GM19395 (cell line): ENCODE measurements at regions not wholly inside any gene's neighbourhood (a gene's known extent, or its start where the extent isn't known, plus 50 kb on each side); places are given as distances from the start of the nearest gene placed in this dataset.

Source experiments
- ATAC-seq: cut with Tn5 transposase; IDR thresholded peaks from one replicate; pipeline ENCODE4 v1.9.1; 2021; ENCODE audit warnings: mild to moderate bottlenecking, moderate library complexity; ENCODE audit not compliant: unreplicated experiment

GRCh38 chr20:22333885-22334545 is 250.4 kb downstream of the FOXA2 start:
- ATAC-seq: peak; percentile 86

GRCh38 chr20:22324505-22324904 is 259.9 kb downstream of the FOXA2 start:
- no peak for ATAC-seq

DNA sequence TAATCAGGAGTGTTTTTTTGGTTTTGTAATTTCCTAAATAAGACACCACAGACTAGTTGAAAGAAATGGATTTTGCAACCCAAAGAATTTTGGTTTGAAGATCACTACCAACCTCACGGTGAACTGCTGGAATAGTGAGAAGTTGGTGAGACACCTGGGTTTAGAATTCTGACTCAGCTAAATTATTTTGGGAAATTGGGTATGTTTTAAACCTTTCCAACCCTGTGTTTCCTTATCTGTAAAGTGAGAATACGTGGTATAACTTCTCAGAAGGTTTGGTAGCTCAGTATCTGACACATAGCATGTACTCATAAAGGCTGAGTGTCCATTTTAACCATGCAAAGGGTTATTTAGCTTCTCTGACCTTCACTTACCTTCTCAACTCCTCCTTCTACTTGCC is 261.9 kb downstream of the FOXA2 start:
- no peak for ATAC-seq

DNA sequence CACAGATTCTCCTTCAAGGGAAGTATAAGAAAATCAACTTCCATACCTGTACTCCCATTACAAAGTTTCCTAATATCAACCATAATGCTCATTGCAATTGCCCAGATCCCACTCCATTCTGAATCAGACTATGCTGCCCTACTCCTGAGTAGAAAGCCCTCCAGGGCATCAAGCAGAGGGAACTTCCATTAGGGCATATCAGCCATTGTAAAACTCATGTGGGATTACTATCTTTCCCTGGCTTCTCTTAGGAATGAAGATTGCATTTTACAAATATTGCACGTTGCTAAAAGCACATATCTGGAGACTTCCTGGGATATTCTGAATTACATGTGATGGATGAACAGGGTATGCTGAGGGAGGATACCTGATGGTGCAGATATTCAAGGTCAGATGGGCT is 263.2 kb downstream of the FOXA2 start:
- ATAC-seq: no peak

GRCh38 chr20:22320245-22320915 is 264.0 kb downstream of the FOXA2 start:
- no peak for ATAC-seq

DNA sequence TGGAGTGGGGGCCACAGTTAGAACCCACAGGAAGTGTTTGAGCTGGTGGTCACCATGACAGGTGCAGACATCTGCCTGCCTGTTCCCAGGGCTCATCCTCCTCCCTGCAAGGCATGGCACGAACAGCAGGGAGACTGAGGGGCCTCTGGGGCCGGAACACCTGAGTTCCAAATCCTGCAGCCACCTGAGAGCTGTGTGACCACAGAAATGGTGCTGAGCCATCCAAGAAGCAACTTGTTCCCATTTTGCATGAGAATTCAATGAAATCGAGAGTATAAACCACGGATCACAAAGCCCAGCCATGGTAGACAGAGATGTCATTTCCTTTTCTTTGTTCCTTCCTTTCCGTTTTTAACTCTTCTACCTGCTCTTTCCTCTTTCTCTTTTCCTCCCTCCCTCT is 268.6 kb downstream of the FOXA2 start:
- no peak for ATAC-seq

DNA sequence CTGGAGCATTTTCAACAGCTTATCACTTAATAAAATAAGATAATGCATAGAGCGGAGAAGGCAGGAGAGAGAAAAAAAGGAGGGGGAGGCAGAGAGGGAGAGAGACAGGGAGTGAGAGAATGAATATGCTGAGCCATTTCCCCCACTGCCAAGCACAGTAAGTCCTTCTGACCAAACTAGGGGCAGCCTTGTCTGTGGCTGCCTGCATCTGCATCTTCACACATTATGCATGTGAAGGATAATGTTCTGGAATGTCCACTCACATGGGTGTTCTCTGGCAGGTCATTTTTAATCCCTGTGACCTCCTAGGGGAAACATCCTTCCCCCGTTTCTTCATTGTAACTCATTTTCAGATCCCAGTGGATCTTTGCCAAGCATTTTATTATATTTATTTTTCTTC is 269.3 kb downstream of the FOXA2 start:
- ATAC-seq: no peak

GRCh38 chr20:22312744-22313346 is 271.5 kb downstream of the FOXA2 start:
- ATAC-seq: no peak

DNA sequence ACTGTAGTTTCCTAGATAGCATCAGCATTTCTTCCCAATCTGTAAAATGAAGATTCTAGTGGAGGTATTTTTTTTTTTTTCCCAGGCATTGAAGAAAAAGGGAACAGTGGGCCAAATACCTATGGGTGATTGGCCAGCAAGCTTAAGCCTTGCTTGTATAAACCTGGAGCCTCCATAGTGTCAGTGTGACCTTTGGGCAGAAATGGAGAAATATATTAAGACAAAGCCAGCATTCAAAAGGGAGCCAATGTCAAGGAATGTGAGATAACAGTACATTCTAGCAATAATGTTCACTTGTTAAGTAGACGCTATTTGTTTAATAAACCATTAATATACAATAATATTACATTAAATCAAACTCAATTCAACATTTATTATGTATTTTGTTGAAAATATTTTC is 275.4 kb downstream of the FOXA2 start:
- ATAC-seq: no peak

DNA sequence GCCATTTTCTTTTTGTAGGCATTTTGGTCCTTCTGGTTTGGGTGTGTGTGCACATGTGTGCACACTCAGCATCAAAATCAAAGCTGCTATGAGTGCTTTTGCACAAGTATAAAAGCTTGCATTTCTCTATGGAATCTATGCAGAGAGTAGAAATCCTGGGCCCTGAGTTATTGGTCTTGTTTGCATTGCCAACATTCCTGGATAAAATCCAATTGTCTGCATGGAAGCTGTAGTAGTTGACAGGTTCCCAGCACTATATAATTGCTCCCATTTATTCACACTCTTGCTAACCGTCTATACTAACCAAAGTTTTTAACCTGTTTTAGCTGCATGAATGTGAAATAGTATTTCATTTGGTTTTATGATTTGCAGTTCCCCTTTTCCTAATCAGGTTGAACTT is 277.0 kb downstream of the FOXA2 start:
- no peak for ATAC-seq

DNA sequence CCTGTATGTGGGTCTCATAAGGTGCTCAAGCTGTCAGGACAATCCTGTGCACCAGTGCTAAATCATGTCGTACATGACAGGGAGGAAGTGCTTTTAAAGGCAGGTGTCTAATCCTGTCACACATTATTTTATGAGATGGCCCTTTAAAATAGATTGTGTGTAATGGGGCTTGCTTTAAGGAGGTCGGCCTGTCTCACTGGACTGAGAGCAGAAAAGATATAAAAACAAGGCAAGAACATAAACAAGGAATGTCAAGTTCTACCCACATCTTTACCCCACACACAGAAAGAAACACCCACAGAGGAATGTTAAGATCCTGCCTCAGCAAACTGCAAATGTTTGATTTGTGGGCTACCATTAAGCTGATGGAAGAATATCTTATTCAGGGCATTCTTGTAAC is 279.0 kb downstream of the FOXA2 start:
- ATAC-seq: no peak

- no peak for ATAC-seq
These were observed 280.8 kb downstream of the FOXA2 start for GRCh38 chr20:22303523-22303922.

- ATAC-seq: no peak
These were observed 282.3 kb downstream of the FOXA2 start for GRCh38 chr20:22302039-22302438.

GRCh38 chr20:22293886-22294285 is 290.5 kb downstream of the FOXA2 start:
- ATAC-seq: no peak

GRCh38 chr20:22289442-22289841 is 294.9 kb downstream of the FOXA2 start:
- ATAC-seq: no peak

DNA sequence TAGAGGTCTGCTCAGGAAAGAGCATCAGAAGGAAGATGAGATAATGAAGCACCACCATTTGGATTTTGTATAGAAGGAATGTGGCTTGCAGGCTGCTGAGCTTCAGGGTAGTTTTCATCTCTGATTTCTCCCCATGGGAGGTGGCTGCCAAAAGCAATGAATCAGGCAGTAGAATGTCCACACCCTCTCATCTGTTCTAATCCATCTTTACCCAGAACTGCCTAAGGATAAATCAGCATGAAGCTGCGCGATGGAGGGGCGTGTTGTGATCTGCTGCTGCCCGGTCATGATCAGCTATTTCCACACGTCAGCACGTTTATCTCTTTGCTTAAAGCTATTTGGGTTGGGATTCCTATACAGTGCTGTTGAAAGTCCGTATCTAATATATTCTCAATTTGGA is 295.4 kb downstream of the FOXA2 start:
- ATAC-seq: no peak

DNA sequence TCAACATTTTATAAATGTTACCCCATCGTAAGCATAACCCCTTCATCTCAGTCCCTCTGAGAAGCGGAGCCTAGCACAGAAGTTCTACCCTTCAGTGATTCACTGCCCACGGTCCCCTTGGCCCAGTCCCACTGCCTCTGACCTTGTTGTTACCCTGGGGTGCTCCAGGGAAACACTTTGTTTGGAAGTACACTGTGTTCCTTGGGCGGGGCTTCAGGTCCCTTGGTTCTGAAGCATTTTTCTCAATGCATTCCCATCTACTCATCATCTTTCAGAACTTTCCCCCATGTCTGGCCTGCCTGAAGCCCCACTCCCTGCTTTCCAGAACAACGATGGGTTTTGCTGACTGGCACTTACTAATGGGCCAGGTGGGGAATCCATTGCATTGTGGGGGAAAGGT is 296.2 kb downstream of the FOXA2 start:
- no peak for ATAC-seq

DNA sequence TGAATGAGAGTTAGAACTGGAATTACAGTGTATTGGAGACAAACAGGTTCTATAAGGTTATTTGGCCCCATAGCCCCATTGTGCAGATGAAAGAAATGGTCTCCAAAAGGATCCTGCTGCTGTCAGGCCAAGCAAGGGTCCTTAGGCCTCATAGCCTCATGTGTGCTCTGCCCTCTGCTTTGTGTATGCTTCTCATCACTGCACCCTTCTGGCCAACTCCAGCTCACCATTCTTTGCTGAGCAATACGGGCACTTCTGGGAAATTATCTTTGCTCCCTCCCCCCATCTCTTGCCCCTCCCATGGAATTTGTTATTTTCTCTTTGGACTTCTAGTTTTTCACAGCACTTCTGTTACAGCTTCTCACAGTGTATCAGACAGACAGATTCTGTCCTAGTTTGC is 298.8 kb downstream of the FOXA2 start:
- no peak for ATAC-seq

GRCh38 chr20:22282696-22283095 is 301.7 kb downstream of the FOXA2 start:
- ATAC-seq: no peak

DNA sequence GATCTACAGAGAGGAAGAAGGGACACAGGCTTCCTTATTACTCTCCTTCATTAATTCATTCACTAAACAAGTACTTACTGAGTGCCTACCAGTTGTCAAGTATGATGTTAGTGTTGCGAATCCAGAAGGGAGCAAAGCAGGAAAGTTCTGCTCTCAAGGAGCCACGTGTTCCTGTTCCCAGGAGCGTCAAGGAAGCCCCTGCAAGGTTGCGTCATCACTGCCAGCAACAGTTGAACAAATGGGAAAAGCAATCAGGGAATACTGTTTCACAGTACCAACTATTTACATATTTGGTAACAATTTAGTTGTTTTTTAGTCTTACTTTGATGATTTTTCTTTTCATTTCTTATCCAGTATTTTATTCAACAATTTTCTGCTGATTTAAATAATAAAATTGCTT is 310.0 kb downstream of the FOXA2 start:
- no peak for ATAC-seq

GRCh38 chr20:22268675-22269074 is 315.7 kb downstream of the FOXA2 start:
- ATAC-seq: no peak

GRCh38 chr20:22264917-22265316 is 319.5 kb downstream of the FOXA2 start:
- no peak for ATAC-seq
